Sigmoid colon (tissue), 6 donors: ENCODE measurements at regions not wholly inside any gene's neighbourhood (a gene's known extent, or its start where the extent isn't known, plus 50 kb on each side); places are given as distances from the start of the nearest gene placed in this dataset.

ENCODE experiments used
- DNase-seq: peaks from one replicate; pipeline ENCODE4 v3.0.0-alpha.2; 2019
- H3K27ac ChIP-seq, 4 donors: fragments of 200-600 bp; sonication (generic); one replicate each; pipeline ENCODE4 v1.5.1; 2016 to 2019; ENCODE audit warnings: mild to moderate bottlenecking in 1 of 4
- H3K27me3 ChIP-seq, 3 donors: fragments of 200-600 bp; sonication (generic); one replicate each; pipeline ENCODE4 v1.5.1; 2019; ENCODE audit warnings: mild to moderate bottlenecking in 1 of 3
- H3K36me3 ChIP-seq, 4 donors: fragments of 200-600 bp; sonication (generic); one replicate each; pipeline ENCODE4 v1.5.1; 2016 to 2019
- H3K4me1 ChIP-seq, 4 donors: fragments of 200-600 bp; sonication (generic); one replicate each; pipeline ENCODE4 v1.5.1; 2017 to 2019
- H3K4me3 ChIP-seq, 4 donors: fragments of 200-600 bp; sonication (generic); one replicate each; pipeline ENCODE4 v1.5.1; 2017 to 2019; ENCODE audit warnings: mild to moderate bottlenecking in 2 of 4, moderate library complexity in 1 of 4
- H3K9me3 ChIP-seq, 4 donors: fragments of 200-600 bp in 3 of 4; sonication (generic) in 3 of 4; one replicate each; pipeline versions ENCODE4 v1.5.1 to v1.6.1; 2013 to 2019
- CTCF ChIP-seq, 4 experiments: fragments of 450-650 bp in 3 of 4; fragments of 200-600 bp in 1 of 4; IDR thresholded peaks; one replicate each; pipeline ENCODE4 v1.5.1; 2016 to 2019; ENCODE audit warnings: antibody characterized with exemption in 4 of 4, mild to moderate bottlenecking in 3 of 4, moderate library complexity in 2 of 4
- EP300 ChIP-seq, 4 donors: sonication (generic); formaldehyde crosslinking; IDR thresholded peaks; one replicate each; pipeline ENCODE4 v1.6.1; 2017; ENCODE audit warnings: antibody characterized with exemption in 4 of 4
- POLR2A ChIP-seq, 2 donors: fragments of 450-650 bp; IDR thresholded peaks; one replicate each; pipeline ENCODE4 v1.6.1; 2016; ENCODE audit warnings: antibody characterized with exemption in 2 of 2, mild to moderate bottlenecking in 2 of 2, moderate library complexity in 2 of 2
- POLR2AphosphoS5 ChIP-seq, 4 donors: sonication (generic); formaldehyde crosslinking; IDR thresholded peaks; one replicate each; pipeline ENCODE4 v1.6.1; 2017; ENCODE audit warnings: antibody characterized with exemption in 4 of 4
- WGBS, 2 donors: extraction: QIAGEN DNeasy Blood & Tissue Kit; methylation state at CpG; one replicate each; pipeline ENCODE4 v1.1.7; 2013; 5-methylcytosine and 5-hydroxymethylcytosine counted together
- intact Hi-C: fragments of 100-400 bp; cut with DNase I; formaldehyde crosslinking; loops from one replicate; pipeline ENCODE4 v1.15.1; 2023
- donor health status: healthy with polysubstance abuse.
- donor health status: healthy.

DNA sequence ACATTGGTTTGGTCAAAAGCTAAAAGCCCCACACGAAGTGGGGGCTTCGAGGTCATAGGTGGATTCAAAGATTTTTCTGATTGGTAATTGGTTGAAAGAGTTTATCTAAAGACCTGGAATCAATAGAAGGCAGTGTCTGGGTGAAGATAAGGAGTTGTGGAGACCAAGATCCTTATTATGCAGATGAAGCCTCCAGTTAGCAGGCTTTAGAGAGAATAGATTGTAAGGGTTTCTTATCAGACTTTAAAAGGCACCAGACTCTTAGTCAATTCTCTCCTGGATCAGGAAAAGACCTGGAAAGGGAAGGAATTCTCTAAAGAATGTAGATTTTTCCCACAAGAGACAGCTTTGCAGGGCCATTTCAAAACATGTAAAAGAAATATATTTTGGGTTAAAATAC is 260.2 kb downstream of the PHF14 start:
- Histone ChIP-seq H3K27me3 (no peaks in the 10 kb centered on the region), H3K36me3 (no peaks in the 10 kb centered on the region), H3K9me3 (no peaks in the 10 kb centered on the region), H3K4me3 (no peak overlapping the region), H3K27ac (no peak overlapping the region), H3K4me1 (peaks cover 0 to 8% (median 0%) of the 10 kb centered on the region in 4 donors)
- no peak for TF ChIP-seq EP300 (IDR thresholded peaks at IDR 0.05)
- TF ChIP-seq POLR2AphosphoS5 (IDR thresholded peaks at IDR 0.05) = no peak
- TF ChIP-seq POLR2A (IDR thresholded peaks at IDR 0.05) = no peak
- no peak for TF ChIP-seq CTCF (IDR thresholded peaks at IDR 0.05)
- WGBS, 2 donors = 85 to 88% methylated on average over 2 of the region's 2 CpGs
- no peak for DNase-seq
- intact Hi-C loops = no loop called here

GRCh38 chr7:11235491-11235890 is 261.8 kb downstream of the PHF14 start:
- 84 to 92% methylated on average over 8 of the region's 8 CpGs for WGBS, 2 donors
- intact Hi-C loops = no loop called here
- TF ChIP-seq POLR2AphosphoS5 (IDR thresholded peaks at IDR 0.05) (no peak), EP300 (IDR thresholded peaks at IDR 0.05) (no peak), CTCF (IDR thresholded peaks at IDR 0.05) (no peak)

DNA sequence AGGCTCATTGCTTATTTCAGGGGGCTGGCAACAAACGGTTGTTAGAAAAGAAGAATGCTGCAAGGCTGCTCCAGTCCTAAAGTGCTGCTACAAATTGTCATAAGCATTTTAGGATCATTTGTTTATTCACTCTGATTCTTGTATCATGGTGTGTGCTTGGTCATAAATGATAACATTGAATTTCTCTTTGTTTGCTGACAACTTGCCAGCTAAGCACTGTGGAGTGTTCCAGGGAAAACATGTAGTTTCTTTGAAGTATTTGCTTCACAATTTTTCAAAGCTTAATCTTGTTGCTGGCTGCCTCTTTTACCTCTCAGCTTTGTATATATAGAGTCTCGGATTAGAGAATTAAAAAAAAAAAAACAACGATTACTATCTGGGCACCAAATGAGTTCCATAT is 263.0 kb downstream of the PHF14 start:
- 29 to 63% methylated on average over 3 of the region's 3 CpGs for WGBS, 2 donors
- no peak for DNase-seq
- TF ChIP-seq EP300 (IDR thresholded peaks at IDR 0.05) = no peak
- intact Hi-C loops = no loop called here
- Histone ChIP-seq H3K27ac (no peak overlapping the region), H3K36me3 (no peaks in the 10 kb centered on the region), H3K27me3 (no peaks in the 10 kb centered on the region), H3K4me3 (no peak overlapping the region), H3K9me3 (no peaks in the 10 kb centered on the region), H3K4me1 (peaks cover 0 to 8% (median 0%) of the 10 kb centered on the region in 4 donors)

More at GRCh38 chr7:11235491-11235890, 261.8 kb downstream of the PHF14 start:
- H3K27ac ChIP-seq = no peak overlapping the region
- DNase-seq = no peak
- H3K4me1 ChIP-seq = peaks cover 0 to 8% (median 0%) of the 10 kb centered on the region in 4 donors
- no peak overlapping the region for H3K4me3 ChIP-seq
- no peaks in the 10 kb centered on the region for H3K9me3 ChIP-seq
- H3K27me3 ChIP-seq = no peaks in the 10 kb centered on the region
- no peaks in the 10 kb centered on the region for H3K36me3 ChIP-seq

- Histone ChIP-seq H3K27ac (no peak overlapping the region), H3K9me3 (no peaks in the 10 kb centered on the region), H3K36me3 (no peaks in the 10 kb centered on the region), H3K4me3 (peak overlapping the region in 2 of 4 donors; percentile 12 to 16), H3K27me3 (no peaks in the 10 kb centered on the region), H3K4me1 (peaks cover 0 to 8% (median 0%) of the 10 kb centered on the region in 4 donors)
- TF ChIP-seq POLR2AphosphoS5 (IDR thresholded peaks at IDR 0.05) (no peak), CTCF (IDR thresholded peaks at IDR 0.05) (no peak), POLR2A (IDR thresholded peaks at IDR 0.05) (no peak), EP300 (IDR thresholded peaks at IDR 0.05) (no peak)
- DNase-seq = no peak
- intact Hi-C loops = no loop called here
- 17 to 71% methylated on average over 7 of the region's 7 CpGs for WGBS, 2 donors
These were observed 264.1 kb downstream of the PHF14 start for GRCh38 chr7:11237742-11238141.

GRCh38 chr7:11239316-11239715 is 265.6 kb downstream of the PHF14 start:
- Histone ChIP-seq H3K27me3 (no peaks in the 10 kb centered on the region), H3K27ac (no peak overlapping the region), H3K4me3 (no peak overlapping the region), H3K4me1 (peaks cover 0 to 8% (median 0%) of the 10 kb centered on the region in 4 donors), H3K36me3 (no peaks in the 10 kb centered on the region), H3K9me3 (no peaks in the 10 kb centered on the region)
- intact Hi-C loops = no loop called here
- DNase-seq = no peak
- 98% methylated on average over 4 of the region's 4 CpGs for WGBS, 2 donors
- TF ChIP-seq CTCF (IDR thresholded peaks at IDR 0.05) = no peak
- TF ChIP-seq POLR2A (IDR thresholded peaks at IDR 0.05) = no peak
